ENCODE measurements at regions not wholly inside any gene's neighbourhood (a gene's known extent, or its start where the extent isn't known, plus 50 kb on each side); places are given as distances from the start of the nearest gene placed in this dataset.

GRCh38 chr4:111718763-111719559 lies 426.3 kb upstream of the FAM241A start:
- no peak overlapping the region for H3K27ac Mint-ChIP-seq
- H3K4me2 ChIP-seq (replicated peaks; ENCODE audit: low read depth, low read length, poor library complexity, severe bottlenecking): no peak overlapping the region
- DNase-seq: no peak
- no peak for TF ChIP-seq EZH2 (IDR thresholded peaks at IDR 0.05; ENCODE audit: borderline replicate concordance, insufficient read depth, low read depth, low read length, poor library complexity, severe bottlenecking)
- TF ChIP-seq CTCF (IDR thresholded peaks at IDR 0.05): no peak
- no peaks in the 10 kb centered on the region for H3K4me1 ChIP-seq (ENCODE audit: control insufficient read depth in 2 of 2, insufficient read depth in 2 of 2, low read length in 2 of 2)
- ATAC-seq (ENCODE audit: low read depth): no peak
- peaks cover 2% of the 10 kb centered on the region for H3K9me3 Mint-ChIP-seq (ENCODE audit: insufficient read depth)
- H3K27me3 ChIP-seq (replicated peaks in 1 of 4; ENCODE audit: control extremely low read depth in 1 of 4, control insufficient read depth in 3 of 4, insufficient read depth in 4 of 4, low read length in 3 of 4): no peaks in the 10 kb centered on the region
- CTCF ChIA-PET: no interaction called here
- no peak overlapping the region for H2AFZ ChIP-seq (ENCODE audit: insufficient read depth, low read depth, low read length, poor library complexity, severe bottlenecking)
- H3K36me3 ChIP-seq (replicated peaks in 1 of 2; ENCODE audit: control extremely low read depth in 1 of 2, control insufficient read depth in 1 of 2, extremely low read depth in 1 of 2, insufficient read depth in 2 of 2, low read length in 1 of 2): no peaks in the 10 kb centered on the region
- POLR2A ChIA-PET: no interaction called here
- H3K79me2 ChIP-seq (ENCODE audit: control insufficient read depth, insufficient read depth, low read length): no peaks in the 10 kb centered on the region
- H3K4me3 Mint-ChIP-seq: no peak overlapping the region
- H3K9ac ChIP-seq (ENCODE audit: low read length): no peak overlapping the region
- WGBS (ENCODE audit: insufficient coverage): 68% methylated on average over 2 of the region's 3 CpGs
- intact Hi-C loops (cut with micrococcal nuclease): no loop called here
- H3K9me3 ChIP-seq (ENCODE audit: control extremely low read depth in 1 of 3, control insufficient read depth in 2 of 3, insufficient read depth in 1 of 3, low read length in 2 of 3): no peaks in the 10 kb centered on the region
- H3K4me1 Mint-ChIP-seq: no peaks in the 10 kb centered on the region
- H3K27me3 Mint-ChIP-seq: no peaks in the 10 kb centered on the region
- H3K4me3 ChIP-seq (ENCODE audit: control extremely low read depth in 1 of 5, extremely low read depth in 1 of 5, insufficient read depth in 1 of 5, low read depth in 2 of 5, low read length in 4 of 5): no peak overlapping the region
- no peaks in the 10 kb centered on the region for H4K20me1 ChIP-seq (ENCODE audit: control insufficient read depth, insufficient read depth, low read length, poor library complexity, severe bottlenecking)
- no peak overlapping the region for H3K27ac ChIP-seq (ENCODE audit: low read length in 2 of 2)

- no peak overlapping the region for H3K4me2 ChIP-seq (replicated peaks; ENCODE audit: low read depth, low read length, poor library complexity, severe bottlenecking)
- intact Hi-C loops (cut with micrococcal nuclease): no loop called here
- H3K9ac ChIP-seq (ENCODE audit: low read length): no peak overlapping the region
- H3K4me3 ChIP-seq (ENCODE audit: control extremely low read depth in 1 of 5, extremely low read depth in 1 of 5, insufficient read depth in 1 of 5, low read depth in 2 of 5, low read length in 4 of 5): no peak overlapping the region
- no peaks in the 10 kb centered on the region for H3K4me1 Mint-ChIP-seq
- TF ChIP-seq EZH2 (IDR thresholded peaks at IDR 0.05; ENCODE audit: borderline replicate concordance, insufficient read depth, low read depth, low read length, poor library complexity, severe bottlenecking) (no peak), CTCF (IDR thresholded peaks at IDR 0.05) (no peak)
- CTCF ChIA-PET: no interaction called here
- ATAC-seq (ENCODE audit: low read depth) (no peak), DNase-seq (no peak)
- H3K27me3 Mint-ChIP-seq: no peaks in the 10 kb centered on the region
- H3K27me3 ChIP-seq (replicated peaks in 1 of 4; ENCODE audit: control extremely low read depth in 1 of 4, control insufficient read depth in 3 of 4, insufficient read depth in 4 of 4, low read length in 3 of 4): no peaks in the 10 kb centered on the region
- no peaks in the 10 kb centered on the region for H3K9me3 ChIP-seq (ENCODE audit: control extremely low read depth in 1 of 3, control insufficient read depth in 2 of 3, insufficient read depth in 1 of 3, low read length in 2 of 3)
- no peak overlapping the region for H2AFZ ChIP-seq (ENCODE audit: insufficient read depth, low read depth, low read length, poor library complexity, severe bottlenecking)
- no peak overlapping the region for H3K27ac ChIP-seq (ENCODE audit: low read length in 2 of 2)
- no peak overlapping the region for H3K4me3 Mint-ChIP-seq
- H3K36me3 ChIP-seq (replicated peaks in 1 of 2; ENCODE audit: control extremely low read depth in 1 of 2, control insufficient read depth in 1 of 2, extremely low read depth in 1 of 2, insufficient read depth in 2 of 2, low read length in 1 of 2): no peaks in the 10 kb centered on the region
- H3K4me1 ChIP-seq (ENCODE audit: control insufficient read depth in 2 of 2, insufficient read depth in 2 of 2, low read length in 2 of 2): no peaks in the 10 kb centered on the region
- WGBS (ENCODE audit: insufficient coverage): 89% methylated on average over 4 of the region's 4 CpGs
- POLR2A ChIA-PET: no interaction called here
- H3K79me2 ChIP-seq (ENCODE audit: control insufficient read depth, insufficient read depth, low read length): no peaks in the 10 kb centered on the region
- no peaks in the 10 kb centered on the region for H4K20me1 ChIP-seq (ENCODE audit: control insufficient read depth, insufficient read depth, low read length, poor library complexity, severe bottlenecking)
- H3K27ac Mint-ChIP-seq: no peak overlapping the region
- H3K9me3 Mint-ChIP-seq (ENCODE audit: insufficient read depth): peaks cover 2% of the 10 kb centered on the region
Measured at GRCh38 chr4:111720866-111721265, 424.4 kb upstream of the FAM241A start.

All from B cell (primary cell).